ENCODE measurements at regions not wholly inside any gene's neighbourhood (a gene's known extent, or its start where the extent isn't known, plus 50 kb on each side); places are given as distances from the start of the nearest gene placed in this dataset.

DNA sequence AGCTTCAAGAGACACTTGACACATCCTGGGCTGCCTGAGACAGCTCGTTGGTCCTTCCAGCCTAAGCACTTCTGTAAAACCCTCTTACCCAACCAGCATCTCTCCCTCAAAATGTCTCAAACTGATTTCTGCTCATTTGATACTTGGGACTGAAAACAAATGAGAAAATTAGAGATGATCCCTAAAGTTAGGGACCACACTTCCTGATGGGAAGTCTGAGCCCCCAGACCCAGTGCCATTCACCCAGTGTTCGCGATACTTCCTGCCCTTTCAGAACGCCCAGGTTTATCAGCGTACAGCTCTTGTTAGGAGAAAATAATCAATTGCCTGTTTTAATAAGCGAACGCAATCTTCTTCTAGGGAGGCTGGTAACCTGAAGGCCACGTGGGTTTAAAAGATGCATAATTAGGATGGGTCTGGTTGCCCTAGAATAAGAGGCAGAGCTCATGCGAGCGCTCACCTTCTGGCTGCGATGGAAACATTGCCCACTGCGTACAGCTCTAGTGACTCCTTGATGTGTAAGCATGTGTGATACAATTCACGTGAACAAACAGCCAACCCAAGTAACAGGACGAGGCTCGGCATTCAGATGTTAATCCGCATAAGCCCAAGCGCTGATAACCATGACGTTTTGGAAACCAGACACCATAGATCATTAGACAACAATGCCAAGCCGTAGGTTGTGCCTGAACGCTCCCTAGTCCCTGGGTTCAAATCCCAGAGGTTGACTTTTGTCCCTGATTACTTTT, 213.1 kb downstream of the FOXL1 start:
- no peak overlapping the region for H3K4me2 ChIP-seq (ENCODE audit: low read length)
- TF ChIP-seq CTCF (conservative IDR thresholded peaks at IDR 0.05; ENCODE audit: low read length) (no peak), EZH2phosphoT487 (IDR thresholded peaks at IDR 0.05; ENCODE audit: borderline replicate concordance, low read depth, low read length) (no peak)
- no peak for DNase-seq (ENCODE audit: low spot score)
- H3K9me3 ChIP-seq (ENCODE audit: low read length): no peaks in the 10 kb centered on the region
- intact Hi-C loops (cut with micrococcal nuclease; ENCODE audit: unreplicated experiment): no loop called here
- ChIA-PET POLR2A (interaction anchor here (0.5 kb wide), 1 partner anchor 1293 kb away, joined by 4 read pairs; no protein-coding TSS in a partner anchor), CTCF (ENCODE audit: unreplicated experiment) (no interaction called here)
- no peaks in the 10 kb centered on the region for H3K79me2 ChIP-seq (ENCODE audit: insufficient read depth, low read depth, low read length)
- H3K4me3 ChIP-seq (ENCODE audit: low read depth, low read length, poor library complexity, severe bottlenecking): no peak overlapping the region
- no peaks in the 10 kb centered on the region for H4K20me1 ChIP-seq (ENCODE audit: insufficient read depth, low read length)
- no peaks in the 10 kb centered on the region for H3K9me2 ChIP-seq (ENCODE audit: insufficient read depth, low read length)
- no peaks in the 10 kb centered on the region for H3K36me3 ChIP-seq (ENCODE audit: insufficient read depth, low read length)
- no peak overlapping the region for H3K27ac ChIP-seq (ENCODE audit: low read depth, low read length, poor library complexity, severe bottlenecking)
- H3K4me1 ChIP-seq (ENCODE audit: insufficient read depth, low read length, poor library complexity, severe bottlenecking): no peaks in the 10 kb centered on the region
- BruUV-seq (replicated peaks): no TSS peak
- no peak overlapping the region for H2AFZ ChIP-seq (ENCODE audit: low read length)

- H4K20me1 ChIP-seq (ENCODE audit: insufficient read depth, low read length): no peaks in the 10 kb centered on the region
- H3K4me1 ChIP-seq (ENCODE audit: insufficient read depth, low read length, poor library complexity, severe bottlenecking): no peaks in the 10 kb centered on the region
- intact Hi-C loops (cut with micrococcal nuclease; ENCODE audit: unreplicated experiment): no loop called here
- ChIA-PET POLR2A (no interaction called here), CTCF (ENCODE audit: unreplicated experiment) (no interaction called here)
- no peak overlapping the region for H3K27ac ChIP-seq (ENCODE audit: low read depth, low read length, poor library complexity, severe bottlenecking)
- no peak overlapping the region for H2AFZ ChIP-seq (ENCODE audit: low read length)
- BruUV-seq (replicated peaks): no TSS peak
- no peaks in the 10 kb centered on the region for H3K9me2 ChIP-seq (ENCODE audit: insufficient read depth, low read length)
- H3K36me3 ChIP-seq (ENCODE audit: insufficient read depth, low read length): no peaks in the 10 kb centered on the region
- H3K4me3 ChIP-seq (ENCODE audit: low read depth, low read length, poor library complexity, severe bottlenecking): no peak overlapping the region
- H3K9me3 ChIP-seq (ENCODE audit: low read length): no peaks in the 10 kb centered on the region
- no peaks in the 10 kb centered on the region for H3K79me2 ChIP-seq (ENCODE audit: insufficient read depth, low read depth, low read length)
- no peak for DNase-seq (ENCODE audit: low spot score)
- TF ChIP-seq CTCF (conservative IDR thresholded peaks at IDR 0.05; ENCODE audit: low read length) (no peak), EZH2phosphoT487 (IDR thresholded peaks at IDR 0.05; ENCODE audit: borderline replicate concordance, low read depth, low read length) (no peak)
- no peak overlapping the region for H3K4me2 ChIP-seq (ENCODE audit: low read length)
These were observed 216.0 kb downstream of the FOXL1 start for GRCh38 chr16:86794216-86794864.

GRCh38 chr16:86797700-86798099, 219.4 kb downstream of the FOXL1 start:
- Histone ChIP-seq H3K4me2 (ENCODE audit: low read length) (no peak overlapping the region), H4K20me1 (ENCODE audit: insufficient read depth, low read length) (no peaks in the 10 kb centered on the region), H3K79me2 (ENCODE audit: insufficient read depth, low read depth, low read length) (no peaks in the 10 kb centered on the region), H3K36me3 (ENCODE audit: insufficient read depth, low read length) (no peaks in the 10 kb centered on the region), H2AFZ (ENCODE audit: low read length) (no peak overlapping the region), H3K9me2 (ENCODE audit: insufficient read depth, low read length) (no peaks in the 10 kb centered on the region), H3K4me3 (ENCODE audit: low read depth, low read length, poor library complexity, severe bottlenecking) (no peak overlapping the region), H3K27ac (ENCODE audit: low read depth, low read length, poor library complexity, severe bottlenecking) (no peak overlapping the region), H3K4me1 (ENCODE audit: insufficient read depth, low read length, poor library complexity, severe bottlenecking) (no peaks in the 10 kb centered on the region), H3K9me3 (ENCODE audit: low read length) (no peaks in the 10 kb centered on the region)
- no TSS peak for BruUV-seq (replicated peaks)
- TF ChIP-seq CTCF (conservative IDR thresholded peaks at IDR 0.05; ENCODE audit: low read length) (no peak), EZH2phosphoT487 (IDR thresholded peaks at IDR 0.05; ENCODE audit: borderline replicate concordance, low read depth, low read length) (no peak)
- DNase-seq (ENCODE audit: low spot score): no peak
- ChIA-PET POLR2A (interaction anchor here (0.5 kb wide), 1 partner anchor 304 kb away, joined by 3 read pairs; no protein-coding TSS in a partner anchor), CTCF (ENCODE audit: unreplicated experiment) (interaction anchor here (0.6 kb wide), 1 partner anchor 22 kb away, joined by 4 read pairs; no protein-coding TSS in a partner anchor)
- intact Hi-C loops (cut with micrococcal nuclease; ENCODE audit: unreplicated experiment): no loop called here

Data from OCI-LY7 (cell line).